HAP-1 (cell line): ENCODE measurements at regions not wholly inside any gene's neighbourhood (a gene's known extent, or its start where the extent isn't known, plus 50 kb on each side); places are given as distances from the start of the nearest gene placed in this dataset.

Source experiments
- DNase-seq, 2 experiments: peaks; one replicate each; pipeline ENCODE4 v3.0.0-alpha.2; 2016 to 2020; ENCODE audit warnings: low spot score in 2 of 2
- H3K27me3 ChIP-seq: fragments of 250-450 bp; sonication (Bioruptor Pico); 2 replicates; pipeline ENCODE4 v1.5.1; 2020; ENCODE audit warnings: low read depth, mild to moderate bottlenecking, moderate library complexity
- H3K36me3 ChIP-seq: fragments of 250-450 bp; sonication (Bioruptor Pico); replicated peaks from 2 replicates; pipeline ENCODE4 v1.5.1; 2020; ENCODE audit warnings: mild to moderate bottlenecking
- H3K4me1 ChIP-seq: fragments of 250-450 bp; sonication (Bioruptor Pico); 2 replicates; pipeline ENCODE4 v1.5.1; 2020; ENCODE audit warnings: mild to moderate bottlenecking
- H3K4me3 ChIP-seq: fragments of 250-450 bp; sonication (Bioruptor Pico); 2 replicates; pipeline ENCODE4 v1.5.1; 2020; ENCODE audit warnings: mild to moderate bottlenecking, moderate library complexity
- H3K9me3 ChIP-seq: fragments of 250-450 bp; sonication (Bioruptor Pico); 2 replicates; pipeline ENCODE4 v1.5.1; 2020; ENCODE audit warnings: mild to moderate bottlenecking, moderate library complexity
- in situ Hi-C: fragments of 300-500 bp; cut with MboI; formaldehyde crosslinking; loops from 3 replicates; pipeline ENCODE4 v1.14.3; 2020; ENCODE audit warnings: low sequenced_read_pairs, inconsistent platforms, mixed read lengths

DNA sequence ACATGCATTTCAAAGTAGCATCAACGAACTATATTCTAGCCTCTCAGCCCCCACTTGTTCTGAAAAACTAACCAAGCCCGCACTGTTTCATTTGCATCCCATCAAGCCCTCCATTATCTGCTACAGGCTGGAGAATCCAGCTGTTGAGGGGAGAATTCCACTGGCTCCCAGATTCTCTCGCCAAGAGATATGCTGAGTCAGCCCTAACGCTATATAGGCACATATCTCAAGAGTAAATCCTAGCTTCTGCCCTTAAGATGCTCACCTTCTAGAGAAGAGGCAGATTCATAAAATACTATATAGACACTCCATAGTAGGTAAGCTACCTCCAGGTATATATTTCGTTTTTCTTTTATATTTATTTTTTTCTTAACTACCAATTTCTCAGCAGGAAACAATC lies 266.4 kb upstream of the TARS1 start:
- H3K9me3 ChIP-seq = no peaks in the 10 kb centered on the region
- no peaks in the 10 kb centered on the region for H3K4me1 ChIP-seq
- no peak for DNase-seq
- H3K36me3 ChIP-seq = no peaks in the 10 kb centered on the region
- no peak overlapping the region for H3K4me3 ChIP-seq
- H3K27me3 ChIP-seq = no peaks in the 10 kb centered on the region; the same call in 1 of the 2 replicates
- in situ Hi-C loops = no loop called here

DNA sequence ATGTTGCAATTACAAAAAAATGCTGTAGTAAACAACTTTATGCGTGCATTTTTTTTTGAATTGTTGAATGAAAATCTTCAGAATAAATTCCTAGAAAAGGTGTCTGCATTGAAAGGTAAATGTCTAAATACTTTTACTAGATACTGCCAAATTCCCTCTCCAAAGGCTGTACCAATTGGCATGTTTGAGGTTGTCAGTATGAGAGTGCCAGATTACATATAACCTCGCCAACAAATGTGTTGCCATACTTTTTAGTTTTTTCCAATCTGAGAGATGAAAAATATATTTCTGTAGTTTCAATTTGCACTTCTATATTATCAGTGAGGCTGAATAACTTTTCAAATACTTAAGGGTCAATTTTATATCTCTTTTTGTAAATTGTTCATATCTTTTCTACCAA lies 261.5 kb upstream of the TARS1 start:
- no peaks in the 10 kb centered on the region for H3K4me1 ChIP-seq
- H3K9me3 ChIP-seq = no peaks in the 10 kb centered on the region
- in situ Hi-C loops = no loop called here
- H3K36me3 ChIP-seq = no peaks in the 10 kb centered on the region
- H3K4me3 ChIP-seq = no peak overlapping the region
- DNase-seq = no peak
- H3K27me3 ChIP-seq = no peaks in the 10 kb centered on the region; the same call in 1 of the 2 replicates

DNA sequence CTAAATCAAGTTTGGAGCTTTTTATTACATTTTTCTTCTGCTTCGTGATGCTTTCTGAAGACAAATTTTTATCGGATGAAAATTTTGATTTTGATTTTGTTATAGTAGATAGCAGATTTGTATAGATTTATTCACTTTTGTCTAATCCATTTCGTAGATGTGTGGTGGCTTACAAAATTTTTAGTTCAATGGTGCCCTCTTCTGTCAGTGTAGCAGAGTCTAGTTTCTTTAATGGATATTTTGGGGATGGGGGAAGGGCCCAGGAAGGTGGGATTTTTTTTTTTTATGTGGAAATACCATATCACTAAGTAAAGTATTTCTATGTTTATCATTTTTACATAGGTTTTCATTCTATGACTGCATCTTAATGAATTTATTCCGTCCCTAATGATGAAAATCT lies 259.9 kb upstream of the TARS1 start:
- Histone ChIP-seq H3K36me3 (no peaks in the 10 kb centered on the region), H3K27me3 (no peaks in the 10 kb centered on the region; the same call in 1 of the 2 replicates), H3K4me1 (no peaks in the 10 kb centered on the region), H3K4me3 (no peak overlapping the region), H3K9me3 (no peaks in the 10 kb centered on the region)
- peak in 1 of 2 experiments; percentile 19 for DNase-seq
- in situ Hi-C loops = no loop called here

DNA sequence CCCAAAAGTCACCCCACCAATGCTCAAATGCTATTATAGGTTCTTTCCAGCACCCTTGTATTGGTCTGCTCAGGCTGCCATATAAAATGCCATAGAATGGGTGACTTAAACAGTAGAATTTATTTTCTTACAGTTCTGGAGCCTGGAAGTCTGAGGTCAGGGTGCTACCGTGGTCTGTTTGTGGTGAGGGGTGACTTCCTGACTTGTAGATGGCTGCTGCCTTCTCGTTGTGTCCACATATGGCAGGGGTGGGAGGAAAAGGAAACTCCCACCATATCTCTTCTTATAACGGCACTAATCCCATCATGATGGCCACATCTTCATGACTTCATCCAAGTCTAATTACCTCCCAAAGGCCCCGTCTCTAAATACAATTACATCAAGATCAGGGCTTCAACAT lies 257.8 kb upstream of the TARS1 start:
- H3K27me3 ChIP-seq = no peaks in the 10 kb centered on the region
- in situ Hi-C loops = no loop called here
- H3K4me1 ChIP-seq = no peaks in the 10 kb centered on the region
- H3K36me3 ChIP-seq = no peaks in the 10 kb centered on the region
- H3K4me3 ChIP-seq = no peak overlapping the region
- no peak for DNase-seq
- no peaks in the 10 kb centered on the region for H3K9me3 ChIP-seq

DNA sequence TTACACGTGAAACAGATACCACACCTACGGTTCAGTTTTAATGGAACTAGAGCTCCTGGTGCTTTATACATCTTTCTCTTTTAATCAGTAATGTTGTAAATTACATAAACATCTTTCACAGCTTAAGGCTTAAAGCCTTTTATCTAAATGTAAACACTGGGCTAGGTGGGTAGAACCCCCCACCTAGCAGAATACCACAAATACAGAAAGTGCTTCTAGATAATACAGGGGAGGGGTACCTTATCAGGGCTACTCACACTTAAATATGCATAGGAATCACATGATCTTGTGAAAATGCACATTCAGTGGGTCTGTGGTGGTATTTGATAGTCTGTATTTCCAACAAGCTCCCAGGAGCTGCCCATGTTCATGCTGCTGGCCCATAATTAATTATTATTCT lies 256.4 kb upstream of the TARS1 start:
- in situ Hi-C loops = no loop called here
- DNase-seq = no peak
- Histone ChIP-seq H3K27me3 (no peaks in the 10 kb centered on the region), H3K9me3 (no peaks in the 10 kb centered on the region), H3K36me3 (no peaks in the 10 kb centered on the region), H3K4me3 (no peak overlapping the region), H3K4me1 (no peaks in the 10 kb centered on the region)

DNA sequence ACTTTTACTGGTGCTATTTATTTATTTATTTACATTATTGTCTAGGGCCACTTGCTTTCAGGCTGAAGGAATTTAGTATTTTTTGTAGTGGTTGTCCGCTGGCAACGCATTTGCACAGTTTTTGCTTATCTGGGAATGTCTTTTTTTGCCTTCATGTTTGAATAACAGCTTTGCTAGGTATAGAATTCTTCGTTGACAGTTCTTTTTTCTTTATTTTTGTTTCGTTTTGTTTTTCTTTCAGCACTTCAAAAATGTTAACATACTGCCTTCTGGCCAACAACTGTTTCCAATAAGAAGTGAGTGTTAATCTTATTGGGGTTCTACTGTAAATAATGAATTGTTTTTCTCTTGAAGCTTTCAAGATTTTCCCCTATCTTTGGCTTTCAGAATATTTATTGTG lies 252.7 kb upstream of the TARS1 start:
- Histone ChIP-seq H3K36me3 (no peaks in the 10 kb centered on the region), H3K27me3 (no peaks in the 10 kb centered on the region), H3K9me3 (no peaks in the 10 kb centered on the region), H3K4me1 (no peaks in the 10 kb centered on the region), H3K4me3 (no peak overlapping the region)
- in situ Hi-C loops = no loop called here
- no peak for DNase-seq

DNA sequence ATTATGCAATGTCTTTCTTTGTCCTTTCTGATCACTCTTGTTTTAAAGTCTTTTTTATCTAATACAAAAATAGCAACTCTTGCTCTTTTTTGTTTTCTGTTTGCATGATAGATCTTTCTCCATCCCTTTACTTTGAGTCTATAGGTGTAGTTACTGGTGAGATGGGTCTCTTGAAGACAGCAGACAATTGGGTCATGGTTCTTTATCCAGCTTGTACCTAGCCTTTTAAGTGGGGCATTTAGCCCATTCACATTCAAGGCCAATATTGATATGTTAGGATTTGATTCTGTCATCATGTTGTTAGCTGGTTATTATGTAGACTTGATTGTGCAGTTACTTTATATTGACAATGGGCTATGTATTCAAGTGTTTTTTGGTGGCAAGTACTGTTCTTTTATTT lies 245.9 kb upstream of the TARS1 start:
- no peaks in the 10 kb centered on the region for H3K4me1 ChIP-seq

DNA sequence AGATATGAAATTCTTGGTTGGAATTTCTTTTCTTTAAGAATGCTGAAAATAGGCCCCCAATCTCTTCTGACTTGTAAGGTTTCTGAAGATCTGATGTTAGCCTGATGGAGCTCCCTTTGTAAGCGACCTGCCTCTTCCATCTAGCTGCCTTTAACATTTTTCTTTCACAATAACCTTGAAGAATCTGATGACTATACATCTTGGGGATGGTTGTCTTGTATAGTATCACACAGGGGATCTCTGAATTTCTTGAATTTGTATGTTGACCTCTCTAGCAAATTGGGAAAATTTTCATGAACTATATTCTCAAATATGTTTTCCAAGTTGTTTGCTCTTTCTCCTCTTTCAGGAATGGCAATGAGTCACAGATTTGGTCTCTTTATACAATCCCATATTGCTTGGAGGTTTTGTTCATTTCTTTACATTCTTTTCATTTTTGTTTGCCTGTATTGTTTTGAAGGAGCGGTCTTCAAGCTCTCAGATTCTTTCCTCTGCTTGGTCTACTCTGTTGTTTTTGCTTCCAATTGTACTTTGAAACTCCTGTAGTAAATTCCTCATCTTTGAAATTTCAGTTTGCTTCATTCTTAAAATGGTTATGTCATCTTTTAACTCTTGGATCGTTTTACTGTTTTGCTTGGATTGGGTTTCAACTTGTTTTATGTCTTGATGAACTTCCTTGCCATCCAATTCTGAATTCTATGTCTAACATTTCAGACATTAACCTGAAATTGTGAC lies 245.2 kb upstream of the TARS1 start:
- Histone ChIP-seq H3K27me3 (peaks cover 5% of the 10 kb centered on the region; the same call in 1 of the 2 replicates), H3K36me3 (no peaks in the 10 kb centered on the region), H3K4me1 (no peaks in the 10 kb centered on the region), H3K4me3 (no peak overlapping the region), H3K9me3 (peaks cover 3% of the 10 kb centered on the region; the same call in 1 of the 2 replicates)
- in situ Hi-C loops = no loop called here
- DNase-seq = no peak

More for the DNA sequence above, 245.9 kb upstream of the TARS1 start:
- H3K9me3 ChIP-seq = peaks cover 3% of the 10 kb centered on the region; the same call in 1 of the 2 replicates
- H3K4me3 ChIP-seq = no peak overlapping the region
- in situ Hi-C loops = no loop called here
- no peak for DNase-seq
- H3K27me3 ChIP-seq = peaks cover 5% of the 10 kb centered on the region; the same call in 1 of the 2 replicates
- H3K36me3 ChIP-seq = no peaks in the 10 kb centered on the region

DNA sequence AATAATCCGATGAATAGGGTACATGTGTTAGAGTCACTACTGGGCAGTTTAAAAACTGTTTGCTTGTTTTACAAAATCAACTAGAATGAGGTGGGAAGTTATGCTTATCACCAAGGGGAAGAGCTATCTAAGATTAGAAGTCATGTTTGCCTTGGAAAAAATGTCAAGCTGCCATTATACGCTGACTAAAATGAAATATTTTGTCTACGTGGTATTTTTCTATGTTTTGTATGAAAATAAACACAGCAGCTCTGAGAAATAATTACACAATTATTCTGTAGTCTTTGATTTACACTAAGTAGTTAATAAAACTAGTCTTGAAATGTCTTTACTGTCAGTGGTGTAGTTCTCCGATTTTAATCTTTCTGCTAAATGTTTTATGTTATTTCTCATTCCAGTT lies 241.9 kb upstream of the TARS1 start:
- H3K27me3 ChIP-seq = peaks cover 5% of the 10 kb centered on the region; the same call in 1 of the 2 replicates
- H3K4me1 ChIP-seq = no peaks in the 10 kb centered on the region
- no peak overlapping the region for H3K4me3 ChIP-seq
- H3K36me3 ChIP-seq = no peaks in the 10 kb centered on the region
- H3K9me3 ChIP-seq = peaks cover 3% of the 10 kb centered on the region; the same call in 1 of the 2 replicates
- in situ Hi-C loops = no loop called here
- no peak for DNase-seq

DNA sequence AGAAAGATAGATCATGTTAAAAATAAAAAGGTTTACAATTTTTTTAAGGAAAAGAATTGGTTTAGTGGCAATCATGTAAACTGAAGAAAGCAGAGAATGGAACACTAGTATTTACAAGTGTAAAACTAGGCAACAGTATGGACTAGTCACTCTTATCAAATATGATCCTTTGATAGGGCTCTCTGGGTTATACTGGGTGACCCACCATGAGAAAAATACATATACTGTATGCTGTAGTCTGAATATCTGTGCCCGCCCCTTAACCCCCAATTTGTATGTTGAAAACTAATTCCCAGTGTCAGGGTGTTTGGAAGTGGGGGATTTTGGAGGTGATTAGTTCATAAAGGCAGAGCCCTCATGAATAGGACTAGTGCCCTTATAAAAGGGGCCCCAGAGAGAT lies 236.8 kb upstream of the TARS1 start:
- in situ Hi-C loops = no loop called here
- Histone ChIP-seq H3K9me3 (no peaks in the 10 kb centered on the region), H3K4me1 (no peaks in the 10 kb centered on the region), H3K4me3 (no peak overlapping the region), H3K36me3 (no peaks in the 10 kb centered on the region), H3K27me3 (0 out of 2 replicates have a peak, but pooled peaks cover 2% of the 10 kb centered on the region)
- no peak for DNase-seq

DNA sequence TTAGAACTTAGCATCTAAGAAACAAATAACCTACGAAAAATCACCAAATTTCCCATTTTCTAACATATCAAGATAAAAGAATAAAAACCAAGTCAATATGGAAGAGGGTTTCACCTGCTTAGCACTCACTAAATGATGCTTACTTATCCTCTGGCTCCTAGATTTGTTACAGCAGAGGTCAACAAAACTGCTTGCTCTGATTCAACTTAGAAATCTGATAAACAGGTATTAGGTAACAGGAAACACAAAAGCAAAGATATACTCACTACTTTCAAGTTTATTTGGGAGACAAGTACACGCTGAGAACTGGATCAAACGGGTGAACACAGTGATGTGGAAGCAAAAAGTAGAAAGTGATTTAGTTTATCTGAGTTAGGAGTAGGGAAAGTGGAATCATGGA lies 235.7 kb upstream of the TARS1 start:
- in situ Hi-C loops = no loop called here
- Histone ChIP-seq H3K4me3 (no peak overlapping the region), H3K9me3 (no peaks in the 10 kb centered on the region), H3K4me1 (no peaks in the 10 kb centered on the region), H3K36me3 (no peaks in the 10 kb centered on the region), H3K27me3 (0 out of 2 replicates have a peak, but pooled peaks cover 2% of the 10 kb centered on the region)
- no peak for DNase-seq

DNA sequence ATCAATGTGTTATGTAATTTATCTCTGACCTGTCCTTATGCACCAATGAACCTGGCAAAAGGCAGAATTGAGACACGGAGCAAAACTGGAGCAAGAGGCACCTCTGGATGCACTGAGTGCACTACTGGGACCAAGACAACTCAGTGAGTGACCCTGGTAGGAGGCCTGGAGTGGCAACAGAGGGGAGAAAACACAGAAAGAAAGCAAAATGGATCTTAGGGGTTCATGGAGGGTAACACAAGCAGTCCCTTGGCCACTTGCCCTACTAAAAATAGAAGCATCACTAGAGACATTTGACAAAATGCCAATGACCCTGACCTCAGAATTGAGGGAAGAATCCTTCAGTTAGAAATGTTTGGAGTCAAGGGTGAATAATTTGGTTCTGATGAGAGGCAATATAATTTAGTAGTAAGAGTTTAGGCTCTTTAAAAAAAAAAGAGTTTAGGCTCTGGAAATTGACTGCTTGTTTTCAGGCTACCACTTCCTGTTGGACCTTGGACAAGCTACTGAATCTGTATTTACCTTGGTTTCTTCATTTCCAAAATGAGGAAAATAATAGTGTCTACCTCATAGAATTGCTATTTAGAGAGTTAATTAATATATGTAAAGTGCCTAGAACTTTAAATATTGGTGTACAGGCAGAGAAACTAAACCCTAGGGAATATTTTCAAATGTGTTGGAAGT lies 234.9 kb upstream of the TARS1 start:
- Histone ChIP-seq H3K4me1 (no peaks in the 10 kb centered on the region), H3K4me3 (no peak overlapping the region), H3K27me3 (0 out of 2 replicates have a peak, but pooled peaks cover 2% of the 10 kb centered on the region), H3K9me3 (no peaks in the 10 kb centered on the region), H3K36me3 (no peaks in the 10 kb centered on the region)
- in situ Hi-C loops = no loop called here
- DNase-seq = no peak

DNA sequence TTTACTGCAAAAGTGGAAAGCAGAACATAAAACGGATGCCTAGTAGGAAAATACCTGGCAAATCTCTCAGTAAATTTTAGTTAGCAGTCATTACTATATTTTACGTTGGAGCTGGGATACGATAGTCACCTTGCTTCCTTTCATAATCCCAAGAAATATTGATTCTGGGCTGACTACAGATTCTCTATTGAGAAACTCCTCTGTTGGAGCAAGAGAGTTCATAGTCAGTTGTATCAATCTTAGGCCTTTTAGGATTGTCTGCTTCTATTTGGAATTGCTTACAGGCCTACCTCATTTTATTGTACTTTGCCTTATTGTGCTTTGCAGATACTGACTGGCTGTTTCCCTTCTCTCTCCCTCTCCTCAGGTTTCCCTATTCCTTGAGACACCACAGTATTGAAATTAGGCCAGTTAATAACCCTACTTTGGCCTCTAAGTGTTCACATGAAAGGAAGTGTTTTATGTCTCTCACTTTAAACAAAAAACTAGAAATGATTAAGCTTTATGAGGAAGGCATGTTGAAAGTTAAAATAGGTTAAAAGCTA lies 233.7 kb upstream of the TARS1 start:
- H3K27me3 ChIP-seq = 0 out of 2 replicates have a peak, but pooled peaks cover 2% of the 10 kb centered on the region

DNA sequence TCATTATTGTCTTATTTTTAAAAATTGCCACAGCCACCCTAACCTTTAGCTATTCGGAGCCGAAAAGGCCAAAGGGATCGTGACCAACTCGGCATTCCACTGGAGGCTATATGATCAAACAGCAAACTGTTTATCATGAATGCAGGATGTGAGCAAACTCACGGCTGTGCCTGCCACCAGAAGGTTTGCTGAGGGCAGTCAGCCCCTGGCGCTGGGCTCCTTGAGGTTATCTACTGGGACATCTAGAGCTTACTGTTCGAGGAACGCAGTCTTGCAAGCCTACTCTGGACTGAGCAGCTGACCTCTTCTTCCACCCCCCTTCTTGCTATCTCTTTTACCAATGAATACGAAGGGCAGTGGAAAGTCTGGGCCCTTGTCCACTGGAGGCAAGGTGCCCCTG lies 231.5 kb upstream of the TARS1 start:
- Histone ChIP-seq H3K36me3 (no peaks in the 10 kb centered on the region), H3K9me3 (no peaks in the 10 kb centered on the region), H3K27me3 (0 out of 2 replicates have a peak, but pooled peaks cover 2% of the 10 kb centered on the region), H3K4me3 (no peak overlapping the region), H3K4me1 (no peaks in the 10 kb centered on the region)
- DNase-seq = no peak
- in situ Hi-C loops = no loop called here

More for the DNA sequence above, 233.7 kb upstream of the TARS1 start:
- Histone ChIP-seq H3K4me1 (no peaks in the 10 kb centered on the region), H3K4me3 (no peak overlapping the region), H3K36me3 (no peaks in the 10 kb centered on the region), H3K9me3 (no peaks in the 10 kb centered on the region)
- in situ Hi-C loops = no loop called here
- no peak for DNase-seq
